ENCODE measurements at regions not wholly inside any gene's neighbourhood (a gene's known extent, or its start where the extent isn't known, plus 50 kb on each side); places are given as distances from the start of the nearest gene placed in this dataset.

- TF ChIP-seq USF1 (IDR thresholded peaks at IDR 0.05): no peak
- TF ChIP-seq CREB1 (IDR thresholded peaks at IDR 0.05; ENCODE audit: low read depth): no peak
- no peak for TF ChIP-seq FOXM1 (IDR thresholded peaks at IDR 0.05; ENCODE audit: borderline replicate concordance, low read depth)
- no peak for TF ChIP-seq EGR1 (IDR thresholded peaks at IDR 0.05)
- TF ChIP-seq REST (IDR thresholded peaks at IDR 0.05; ENCODE audit: low read depth): no peak
- TF ChIP-seq EP300 (IDR thresholded peaks at IDR 0.05; ENCODE audit: borderline replicate concordance): no peak
- no peak for TF ChIP-seq TCF12 (IDR thresholded peaks at IDR 0.05; ENCODE audit: low read depth)
- no peak for TF ChIP-seq TEAD4 (IDR thresholded peaks at IDR 0.05)
- no peak for TF ChIP-seq ZBTB7A (IDR thresholded peaks at IDR 0.05; ENCODE audit: low read depth)
Measured at GRCh38 chr5:15159606-15160005, 288.0 kb upstream of the ANKH start.

GRCh38 chr5:15142458-15142857 is 270.9 kb upstream of the ANKH start:
- TF ChIP-seq TAF1 (IDR thresholded peaks at IDR 0.05; ENCODE audit: low read depth) (no peak), NFIC (IDR thresholded peaks at IDR 0.05) (no peak), REST (IDR thresholded peaks at IDR 0.05; ENCODE audit: low read depth) (no peak)
- TF ChIP-seq, protein P1, sequence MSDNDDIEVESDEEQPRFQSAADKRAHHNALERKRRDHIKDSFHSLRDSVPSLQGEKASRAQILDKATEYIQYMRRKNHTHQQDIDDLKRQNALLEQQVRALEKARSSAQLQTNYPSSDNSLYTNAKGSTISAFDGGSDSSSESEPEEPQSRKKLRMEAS (IDR thresholded peaks at IDR 0.05): no peak

DNA sequence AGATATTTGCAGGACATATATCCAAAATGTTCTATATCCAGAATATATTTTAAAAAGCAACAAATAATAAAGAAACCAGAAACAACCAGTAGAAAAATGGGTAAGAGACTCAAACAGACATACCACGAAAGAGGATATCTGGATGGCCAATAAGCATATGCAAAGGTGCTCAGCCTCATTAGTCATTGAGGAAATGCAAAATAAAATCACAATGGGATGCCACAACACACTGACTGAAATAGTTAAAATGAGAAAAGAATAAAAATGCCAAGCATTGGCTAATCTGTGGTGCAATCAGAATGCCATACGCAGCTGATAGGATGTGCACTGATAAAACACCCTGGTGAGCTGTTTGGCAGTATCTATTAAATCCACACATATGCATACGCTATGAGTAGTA is 265.8 kb upstream of the ANKH start:
- no peak for TF ChIP-seq CEBPB (IDR thresholded peaks at IDR 0.05)
- no peak for TF ChIP-seq EP300 (IDR thresholded peaks at IDR 0.05; ENCODE audit: borderline replicate concordance)
- TF ChIP-seq CREB1 (IDR thresholded peaks at IDR 0.05; ENCODE audit: low read depth): no peak
- TF ChIP-seq ZBTB7A (IDR thresholded peaks at IDR 0.05; ENCODE audit: low read depth): no peak
- no peak for TF ChIP-seq REST (IDR thresholded peaks at IDR 0.05; ENCODE audit: low read depth)
- TF ChIP-seq TCF12 (IDR thresholded peaks at IDR 0.05; ENCODE audit: low read depth): no peak
- no peak for TF ChIP-seq USF1 (IDR thresholded peaks at IDR 0.05)
- TF ChIP-seq TAF1 (IDR thresholded peaks at IDR 0.05; ENCODE audit: low read depth): no peak
- no peak for TF ChIP-seq RAD21 (IDR thresholded peaks at IDR 0.05; ENCODE audit: low read depth)
- no peak for TF ChIP-seq NFIC (IDR thresholded peaks at IDR 0.05)
- TF ChIP-seq, protein P1 (IDR thresholded peaks at IDR 0.05): no peak
- no peak for TF ChIP-seq EGR1 (IDR thresholded peaks at IDR 0.05)

GRCh38 chr5:15135661-15136060 is 264.1 kb upstream of the ANKH start:
- no peak for TF ChIP-seq NFIC (IDR thresholded peaks at IDR 0.05)
- TF ChIP-seq REST (IDR thresholded peaks at IDR 0.05; ENCODE audit: low read depth): no peak
- TF ChIP-seq CEBPB (IDR thresholded peaks at IDR 0.05): no peak
- TF ChIP-seq EP300 (IDR thresholded peaks at IDR 0.05; ENCODE audit: borderline replicate concordance): no peak
- TF ChIP-seq YY1 (IDR thresholded peaks at IDR 0.05; ENCODE audit: low read depth): no peak
- no peak for TF ChIP-seq TAF1 (IDR thresholded peaks at IDR 0.05; ENCODE audit: low read depth)
- TF ChIP-seq ZBTB7A (IDR thresholded peaks at IDR 0.05; ENCODE audit: low read depth): no peak
- TF ChIP-seq RAD21 (IDR thresholded peaks at IDR 0.05; ENCODE audit: low read depth): no peak
- no peak for TF ChIP-seq FOXM1 (IDR thresholded peaks at IDR 0.05; ENCODE audit: borderline replicate concordance, low read depth)
- TF ChIP-seq EGR1 (IDR thresholded peaks at IDR 0.05): no peak
- TF ChIP-seq, protein P1 (IDR thresholded peaks at IDR 0.05): no peak
- no peak for TF ChIP-seq TEAD4 (IDR thresholded peaks at IDR 0.05)
- no peak for TF ChIP-seq USF1 (IDR thresholded peaks at IDR 0.05)
- TF ChIP-seq CREB1 (IDR thresholded peaks at IDR 0.05; ENCODE audit: low read depth): no peak
- no peak for TF ChIP-seq TCF12 (IDR thresholded peaks at IDR 0.05; ENCODE audit: low read depth)

Data from Ishikawa (cell line).